SW480 (cell line): ENCODE measurements at regions not wholly inside any gene's neighbourhood (a gene's known extent, or its start where the extent isn't known, plus 50 kb on each side); places are given as distances from the start of the nearest gene placed in this dataset.

Experiments used
- DNase-seq: peaks from one replicate; pipeline ENCODE4 v3.0.0-alpha.2; 2016; ENCODE audit warnings: low spot score

GRCh38 chr3:25362118-25362517 lies 65.9 kb upstream of the RARB start:
- no peak for DNase-seq

DNA sequence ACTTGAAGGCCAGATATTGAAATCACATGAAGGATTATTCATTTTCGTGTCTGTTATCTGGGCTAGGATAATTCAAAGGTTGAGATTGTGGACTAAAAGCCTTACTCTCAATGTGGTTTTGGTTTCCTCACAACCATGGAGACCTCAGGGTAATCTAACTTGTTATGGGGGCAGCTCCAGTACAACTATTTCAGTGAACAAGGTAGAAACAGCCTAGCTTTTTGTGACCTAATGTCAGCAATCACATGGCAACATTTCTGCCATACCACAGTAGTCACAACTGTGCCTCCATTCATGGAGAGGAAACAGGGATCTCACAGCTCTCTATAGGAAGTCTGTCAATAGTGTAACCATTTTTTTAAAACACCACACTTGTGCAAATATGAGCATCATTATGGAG lies 62.4 kb upstream of the RARB start:
- no peak for DNase-seq

GRCh38 chr3:25367025-25367424 lies 61.0 kb upstream of the RARB start:
- DNase-seq: no peak

DNA sequence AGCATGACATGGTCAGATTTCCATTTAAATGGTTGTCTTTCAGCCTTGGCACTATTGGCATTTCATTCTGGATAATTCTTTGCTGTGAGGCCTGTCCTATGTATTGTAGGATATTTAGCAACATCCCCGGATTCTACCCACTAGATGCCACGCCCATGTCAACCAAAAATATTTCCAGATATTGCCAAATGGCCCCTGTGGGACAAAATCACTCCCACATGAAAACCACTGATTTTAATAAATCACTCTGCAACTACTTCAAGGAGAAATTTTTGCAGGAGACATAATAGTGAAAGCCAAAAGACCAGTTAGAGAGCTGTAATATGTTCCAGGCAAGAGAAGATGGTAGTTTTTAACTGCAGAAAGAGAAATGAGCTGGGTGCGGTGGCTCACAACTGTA lies 55.9 kb upstream of the RARB start:
- no peak for DNase-seq

- no peak for DNase-seq
Observed at GRCh38 chr3:25376340-25376739, 51.7 kb upstream of the RARB start.

- no peak for DNase-seq
Observed at GRCh38 chr3:25377042-25377441, 51.0 kb upstream of the RARB start.
